Naive thymus-derived CD4-positive, alpha-beta T cell (primary cell): ENCODE measurements at regions not wholly inside any gene's neighbourhood (a gene's known extent, or its start where the extent isn't known, plus 50 kb on each side); places are given as distances from the start of the nearest gene placed in this dataset.

Source experiments
- ATAC-seq: fragments of 150-1000 bp; cut with Tn5 transposase; 2 replicates; pipeline ENCODE4 v1.10.0; 2021; ENCODE audit warnings: mild to moderate bottlenecking, moderate library complexity
- CTCF ChIA-PET: fragments of 350-600 bp; sonication (Branson Sonifier 250); formaldehyde crosslinking; loops from one replicate; lab custom pipeline; 2021; ENCODE audit warnings: antibody characterized with exemption; lab: Charles Lee
- POLR2A ChIA-PET: fragments of 350-600 bp; sonication (Branson Sonifier 250); formaldehyde crosslinking; loops from one replicate; lab custom pipeline; 2021; ENCODE audit warnings: antibody characterized with exemption, inconsistent platforms; lab: Charles Lee
- DNase-seq, 9 donors: peaks; one replicate each; pipeline versions ENCODE4 v3.0.0 to v3.0.0-alpha.2; 2020 to 2022; ENCODE audit warnings: mixed read lengths in 1 of 9
- H3K27ac ChIP-seq: one replicate; pipeline ENCODE4 v1.7.0; 2013; ENCODE audit warnings: mild to moderate bottlenecking, low read depth, low read length, moderate library complexity
- H3K27me3 ChIP-seq, 2 donors: one replicate each; pipeline ENCODE4 v1.7.0; 2013; ENCODE audit warnings: low read length in 2 of 2, mild to moderate bottlenecking in 2 of 2, moderate library complexity in 2 of 2; ENCODE audit not compliant: control insufficient read depth in 2 of 2, insufficient read depth in 2 of 2
- H3K36me3 ChIP-seq, 3 experiments: 1 replicate in 2 of 3; 2 replicates in 1 of 3; pipeline ENCODE4 v1.7.0; 2013; ENCODE audit warnings: low read length in 3 of 3, mild to moderate bottlenecking in 3 of 3, moderate library complexity in 1 of 3; ENCODE audit not compliant: insufficient read depth in 3 of 3, control insufficient read depth in 2 of 3
- H3K4me1 ChIP-seq, 2 donors: one replicate each; pipeline ENCODE4 v1.7.0; 2013; ENCODE audit warnings: low read length in 2 of 2, mild to moderate bottlenecking in 2 of 2, moderate library complexity in 1 of 2; ENCODE audit not compliant: control insufficient read depth in 2 of 2, insufficient read depth in 2 of 2
- H3K4me3 ChIP-seq: 2 replicates; pipeline ENCODE4 v1.7.0; 2013; ENCODE audit warnings: mild to moderate bottlenecking, low read length
- H3K9me3 ChIP-seq, 3 experiments: 1 replicate in 2 of 3; 2 replicates in 1 of 3; pipeline ENCODE4 v1.7.0; 2013; ENCODE audit warnings: low read length in 3 of 3; ENCODE audit not compliant: control insufficient read depth in 2 of 3
- H3K27ac Mint-ChIP-seq, 9 donors: one replicate each; pipeline ENCODE4 v1.8.0; 2020 to 2022; ENCODE audit warnings: mixed read lengths in 9 of 9, mild to moderate bottlenecking in 8 of 9, moderate library complexity in 5 of 9, inconsistent platforms in 2 of 9
- H3K27me3 Mint-ChIP-seq, 5 donors: one replicate each; pipeline ENCODE4 v1.8.0; 2021 to 2022; ENCODE audit warnings: mixed read lengths in 5 of 5, mild to moderate bottlenecking in 1 of 5
- H3K36me3 Mint-ChIP-seq, 5 donors: one replicate each; pipeline ENCODE4 v1.8.0; 2020 to 2022; ENCODE audit warnings: mixed read lengths in 5 of 5, mild to moderate bottlenecking in 3 of 5, inconsistent platforms in 1 of 5
- H3K4me1 Mint-ChIP-seq, 7 donors: one replicate each; pipeline ENCODE4 v1.8.0; 2020 to 2022; ENCODE audit warnings: mixed read lengths in 7 of 7, mild to moderate bottlenecking in 3 of 7, inconsistent platforms in 1 of 7
- H3K4me3 Mint-ChIP-seq, 10 donors: one replicate each; pipeline ENCODE4 v1.8.0; 2020 to 2022; ENCODE audit warnings: mild to moderate bottlenecking in 10 of 10, mixed read lengths in 10 of 10, moderate library complexity in 6 of 10, inconsistent platforms in 2 of 10
- H3K9me3 Mint-ChIP-seq, 11 donors: one replicate each; pipeline ENCODE4 v1.8.0; 2020 to 2022; ENCODE audit warnings: mixed read lengths in 11 of 11, mild to moderate bottlenecking in 4 of 11, inconsistent platforms in 1 of 11, moderate library complexity in 1 of 11
- intact Hi-C, 2 donors: fragments of 100-400 bp; cut with micrococcal nuclease; formaldehyde crosslinking; loops; one replicate each; pipeline ENCODE4 v1.15.1; 2023

GRCh38 chr2:190598621-190599020 lies 50.3 kb upstream of the NAB1 start:
- H3K27ac Mint-ChIP-seq = no peak overlapping the region
- H3K9me3 Mint-ChIP-seq = peaks cover 0 to 2% (median 0%) of the 10 kb centered on the region in 11 donors
- H3K4me3 ChIP-seq = no peak overlapping the region
- ChIA-PET CTCF (no interaction called here), POLR2A (no interaction called here)
- no peak overlapping the region for H3K27ac ChIP-seq
- no peaks in the 10 kb centered on the region for H3K9me3 ChIP-seq
- no peak overlapping the region for H3K4me3 Mint-ChIP-seq
- no peaks in the 10 kb centered on the region for H3K27me3 ChIP-seq
- DNase-seq (no peak), ATAC-seq (no peak)
- no peaks in the 10 kb centered on the region for H3K4me1 ChIP-seq
- H3K36me3 Mint-ChIP-seq = peaks cover 0 to 3% (median 0%) of the 10 kb centered on the region in 5 donors
- H3K27me3 Mint-ChIP-seq = no peaks in the 10 kb centered on the region
- intact Hi-C loops = no loop called here
- H3K36me3 ChIP-seq = no peaks in the 10 kb centered on the region
- H3K4me1 Mint-ChIP-seq = peaks cover 6 to 21% (median 17%) of the 10 kb centered on the region in 7 donors

GRCh38 chr2:190599073-190599472 lies 49.8 kb upstream of the NAB1 start:
- Mint-ChIP-seq H3K36me3 (peaks cover 0 to 3% (median 0%) of the 10 kb centered on the region in 5 donors), H3K9me3 (peaks cover 0 to 2% (median 0%) of the 10 kb centered on the region in 11 donors), H3K4me3 (no peak overlapping the region), H3K27me3 (no peaks in the 10 kb centered on the region), H3K27ac (no peak overlapping the region), H3K4me1 (peaks cover 6 to 21% (median 17%) of the 10 kb centered on the region in 7 donors)
- DNase-seq (no peak), ATAC-seq (no peak)
- ChIA-PET CTCF (no interaction called here), POLR2A (no interaction called here)
- Histone ChIP-seq H3K4me3 (no peak overlapping the region), H3K4me1 (no peaks in the 10 kb centered on the region), H3K27me3 (no peaks in the 10 kb centered on the region), H3K9me3 (no peaks in the 10 kb centered on the region), H3K27ac (no peak overlapping the region), H3K36me3 (no peaks in the 10 kb centered on the region)
- intact Hi-C loops = no loop called here
